ENCODE measurements at regions not wholly inside any gene's neighbourhood (a gene's known extent, or its start where the extent isn't known, plus 50 kb on each side); places are given as distances from the start of the nearest gene placed in this dataset.

DNA sequence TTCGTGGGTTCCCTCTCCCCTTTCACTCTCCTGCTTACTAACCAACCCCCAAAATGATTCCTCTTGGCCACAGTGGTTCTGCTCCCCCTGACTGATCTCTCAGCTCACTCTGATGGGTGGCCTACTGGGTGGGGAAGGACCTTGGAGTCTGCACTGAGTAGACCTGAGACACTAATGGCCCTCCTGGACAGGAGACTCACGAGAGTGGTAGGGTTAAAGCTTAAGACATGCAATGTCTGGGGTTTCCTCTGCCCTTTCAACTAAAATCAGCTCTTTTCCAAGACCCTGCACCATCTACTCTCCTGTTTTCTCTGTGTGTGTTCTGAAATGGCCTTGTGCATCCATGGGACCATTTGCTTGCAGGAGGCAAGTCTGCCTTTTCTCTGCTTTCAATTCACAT is 631.4 kb downstream of the ACTR3B start:
- intact Hi-C loops (cut with micrococcal nuclease), result no loop called here
- no peak for DNase-seq
- H3K27ac Mint-ChIP-seq, result no peak overlapping the region
- TF ChIP-seq, protein P1, sequence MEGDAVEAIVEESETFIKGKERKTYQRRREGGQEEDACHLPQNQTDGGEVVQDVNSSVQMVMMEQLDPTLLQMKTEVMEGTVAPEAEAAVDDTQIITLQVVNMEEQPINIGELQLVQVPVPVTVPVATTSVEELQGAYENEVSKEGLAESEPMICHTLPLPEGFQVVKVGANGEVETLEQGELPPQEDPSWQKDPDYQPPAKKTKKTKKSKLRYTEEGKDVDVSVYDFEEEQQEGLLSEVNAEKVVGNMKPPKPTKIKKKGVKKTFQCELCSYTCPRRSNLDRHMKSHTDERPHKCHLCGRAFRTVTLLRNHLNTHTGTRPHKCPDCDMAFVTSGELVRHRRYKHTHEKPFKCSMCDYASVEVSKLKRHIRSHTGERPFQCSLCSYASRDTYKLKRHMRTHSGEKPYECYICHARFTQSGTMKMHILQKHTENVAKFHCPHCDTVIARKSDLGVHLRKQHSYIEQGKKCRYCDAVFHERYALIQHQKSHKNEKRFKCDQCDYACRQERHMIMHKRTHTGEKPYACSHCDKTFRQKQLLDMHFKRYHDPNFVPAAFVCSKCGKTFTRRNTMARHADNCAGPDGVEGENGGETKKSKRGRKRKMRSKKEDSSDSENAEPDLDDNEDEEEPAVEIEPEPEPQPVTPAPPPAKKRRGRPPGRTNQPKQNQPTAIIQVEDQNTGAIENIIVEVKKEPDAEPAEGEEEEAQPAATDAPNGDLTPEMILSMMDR (IDR thresholded peaks at IDR 0.05), result no peak
- H3K9me3 Mint-ChIP-seq, result peaks cover 7 to 21% (median 14%) of the 10 kb centered on the region in 7 donors
- Histone ChIP-seq H3K4me1 (ENCODE audit: control insufficient read depth in 1 of 2, insufficient read depth in 2 of 2, low read length in 2 of 2) (no peaks in the 10 kb centered on the region), H3K27ac (ENCODE audit: low read depth in 1 of 2, low read length in 2 of 2) (no peak overlapping the region), H3K9ac (ENCODE audit: insufficient read depth, low read length, poor library complexity, severe bottlenecking) (no peak overlapping the region), H2AFZ (ENCODE audit: insufficient read depth, low read depth, low read length, poor library complexity, severe bottlenecking) (no peak overlapping the region), H3K4me2 (replicated peaks; ENCODE audit: extremely low read depth, low read length, poor library complexity, severe bottlenecking) (no peak overlapping the region), H3K36me3 (replicated peaks in 1 of 2; ENCODE audit: control insufficient read depth in 1 of 2, insufficient read depth in 2 of 2, low read length in 2 of 2) (no peaks in the 10 kb centered on the region), H3K9me3 (replicated peaks in 1 of 2; ENCODE audit: control insufficient read depth in 1 of 2, insufficient read depth in 1 of 2, low read length in 2 of 2) (peaks cover 26 to 33% of the 10 kb centered on the region in 2 donors), H3K79me2 (ENCODE audit: insufficient read depth, low read length) (no peaks in the 10 kb centered on the region), H4K20me1 (ENCODE audit: insufficient read depth, low read length) (no peaks in the 10 kb centered on the region), H3K4me3 (replicated peaks in 1 of 3; ENCODE audit: low read depth in 2 of 3, low read length in 3 of 3) (no peak overlapping the region), H3K27me3 (ENCODE audit: control insufficient read depth in 2 of 2, insufficient read depth in 2 of 2, low read length in 2 of 2) (no peaks in the 10 kb centered on the region)
- 29% methylated on average over 1 of the region's 2 CpGs for WGBS (ENCODE audit: insufficient coverage)
- peaks cover 0 to 2% (median 1%) of the 10 kb centered on the region in 3 donors for H3K27me3 Mint-ChIP-seq (ENCODE audit: low read depth in 3 of 3)
- no peak overlapping the region for H3K4me3 Mint-ChIP-seq
- H3K4me1 Mint-ChIP-seq, result no peaks in the 10 kb centered on the region
- H3K36me3 Mint-ChIP-seq, result no peaks in the 10 kb centered on the region

DNA sequence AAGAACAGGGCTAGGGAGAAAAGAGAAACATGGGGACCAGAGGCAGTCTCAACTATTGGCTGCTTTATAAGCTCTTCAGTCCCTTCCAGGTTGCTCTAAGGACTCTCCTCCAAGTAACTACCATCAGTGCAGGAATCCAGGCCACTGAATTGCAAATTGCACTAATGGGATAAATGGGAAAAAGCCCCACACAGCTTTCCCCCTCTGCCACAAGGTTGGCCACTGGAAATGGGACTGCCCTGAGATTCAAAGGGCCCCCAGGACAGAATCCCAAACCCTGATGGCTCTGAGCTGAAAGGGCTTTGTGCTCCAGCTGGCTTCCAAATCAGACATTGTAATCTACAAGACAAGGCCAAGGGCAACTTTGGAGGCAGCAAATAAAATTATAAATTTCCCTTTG is 633.2 kb downstream of the ACTR3B start:
- H3K36me3 Mint-ChIP-seq, result no peaks in the 10 kb centered on the region
- peaks cover 0 to 2% (median 1%) of the 10 kb centered on the region in 3 donors for H3K27me3 Mint-ChIP-seq (ENCODE audit: low read depth in 3 of 3)
- Histone ChIP-seq H3K4me2 (replicated peaks; ENCODE audit: extremely low read depth, low read length, poor library complexity, severe bottlenecking) (no peak overlapping the region), H2AFZ (ENCODE audit: insufficient read depth, low read depth, low read length, poor library complexity, severe bottlenecking) (no peak overlapping the region), H3K27me3 (ENCODE audit: control insufficient read depth in 2 of 2, insufficient read depth in 2 of 2, low read length in 2 of 2) (no peaks in the 10 kb centered on the region), H3K4me3 (replicated peaks in 1 of 3; ENCODE audit: low read depth in 2 of 3, low read length in 3 of 3) (no peak overlapping the region), H3K9me3 (replicated peaks in 1 of 2; ENCODE audit: control insufficient read depth in 1 of 2, insufficient read depth in 1 of 2, low read length in 2 of 2) (peaks cover 23 to 33% of the 10 kb centered on the region in 2 donors), H3K4me1 (ENCODE audit: control insufficient read depth in 1 of 2, insufficient read depth in 2 of 2, low read length in 2 of 2) (no peaks in the 10 kb centered on the region), H3K27ac (ENCODE audit: low read depth in 1 of 2, low read length in 2 of 2) (no peak overlapping the region), H4K20me1 (ENCODE audit: insufficient read depth, low read length) (no peaks in the 10 kb centered on the region), H3K79me2 (ENCODE audit: insufficient read depth, low read length) (no peaks in the 10 kb centered on the region), H3K36me3 (replicated peaks in 1 of 2; ENCODE audit: control insufficient read depth in 1 of 2, insufficient read depth in 2 of 2, low read length in 2 of 2) (no peaks in the 10 kb centered on the region), H3K9ac (ENCODE audit: insufficient read depth, low read length, poor library complexity, severe bottlenecking) (no peak overlapping the region)
- H3K4me3 Mint-ChIP-seq, result no peak overlapping the region
- TF ChIP-seq, protein P1 (IDR thresholded peaks at IDR 0.05), result no peak
- intact Hi-C loops (cut with micrococcal nuclease), result no loop called here
- no peaks in the 10 kb centered on the region for H3K4me1 Mint-ChIP-seq
- peaks cover 8 to 21% (median 16%) of the 10 kb centered on the region in 7 donors for H3K9me3 Mint-ChIP-seq
- no peak for DNase-seq
- no peak overlapping the region for H3K27ac Mint-ChIP-seq

All from CD14-positive monocyte (primary cell).